HFFc6 (cell line): ENCODE measurements at regions not wholly inside any gene's neighbourhood (a gene's known extent, or its start where the extent isn't known, plus 50 kb on each side); places are given as distances from the start of the nearest gene placed in this dataset.

Source experiments
- DNase-seq: peaks from one replicate; pipeline ENCODE4 v3.0.0-alpha.2; 2018
- H3K27ac Mint-ChIP-seq: 2 replicates; pipeline ENCODE4 v1.8.0; 2020; ENCODE audit warnings: mild to moderate bottlenecking, mixed read lengths
- H3K27me3 Mint-ChIP-seq: 2 replicates; pipeline ENCODE4 v1.8.0; 2021; ENCODE audit warnings: mild to moderate bottlenecking, moderate library complexity, mixed read lengths; ENCODE audit not compliant: insufficient read depth
- H3K36me3 Mint-ChIP-seq: 2 replicates; pipeline ENCODE4 v1.8.0; 2021; ENCODE audit warnings: low read depth, mixed read lengths
- H3K4me1 Mint-ChIP-seq: 2 replicates; pipeline ENCODE4 v1.8.0; 2020; ENCODE audit warnings: low read depth, mixed read lengths
- H3K4me3 Mint-ChIP-seq: 2 replicates; pipeline ENCODE4 v1.8.0; 2020; ENCODE audit warnings: mild to moderate bottlenecking, moderate library complexity, mixed read lengths
- H3K9me3 Mint-ChIP-seq: 2 replicates; pipeline ENCODE4 v1.8.0; 2020; ENCODE audit warnings: mild to moderate bottlenecking, mixed read lengths
- TF ChIP-seq, protein P1 (sequence below): fragments of 200-600 bp; sonication (generic); IDR thresholded peaks from 2 replicates; pipeline ENCODE4 v1.5.0; 2021; ENCODE audit warnings: antibody characterized with exemption, mild to moderate bottlenecking

- H3K27ac Mint-ChIP-seq, result no peak overlapping the region
- no peaks in the 10 kb centered on the region for H3K9me3 Mint-ChIP-seq
- H3K27me3 Mint-ChIP-seq, result peaks cover 27% of the 10 kb centered on the region
- H3K4me1 Mint-ChIP-seq, result no peaks in the 10 kb centered on the region
- TF ChIP-seq, protein P1, sequence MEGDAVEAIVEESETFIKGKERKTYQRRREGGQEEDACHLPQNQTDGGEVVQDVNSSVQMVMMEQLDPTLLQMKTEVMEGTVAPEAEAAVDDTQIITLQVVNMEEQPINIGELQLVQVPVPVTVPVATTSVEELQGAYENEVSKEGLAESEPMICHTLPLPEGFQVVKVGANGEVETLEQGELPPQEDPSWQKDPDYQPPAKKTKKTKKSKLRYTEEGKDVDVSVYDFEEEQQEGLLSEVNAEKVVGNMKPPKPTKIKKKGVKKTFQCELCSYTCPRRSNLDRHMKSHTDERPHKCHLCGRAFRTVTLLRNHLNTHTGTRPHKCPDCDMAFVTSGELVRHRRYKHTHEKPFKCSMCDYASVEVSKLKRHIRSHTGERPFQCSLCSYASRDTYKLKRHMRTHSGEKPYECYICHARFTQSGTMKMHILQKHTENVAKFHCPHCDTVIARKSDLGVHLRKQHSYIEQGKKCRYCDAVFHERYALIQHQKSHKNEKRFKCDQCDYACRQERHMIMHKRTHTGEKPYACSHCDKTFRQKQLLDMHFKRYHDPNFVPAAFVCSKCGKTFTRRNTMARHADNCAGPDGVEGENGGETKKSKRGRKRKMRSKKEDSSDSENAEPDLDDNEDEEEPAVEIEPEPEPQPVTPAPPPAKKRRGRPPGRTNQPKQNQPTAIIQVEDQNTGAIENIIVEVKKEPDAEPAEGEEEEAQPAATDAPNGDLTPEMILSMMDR, result peak; percentile 77
- DNase-seq, result peak; percentile 30
- no peak overlapping the region for H3K4me3 Mint-ChIP-seq
- no peaks in the 10 kb centered on the region for H3K36me3 Mint-ChIP-seq
Observed at GRCh38 chr2:219836647-219837177, 209.3 kb downstream of the SLC4A3 start.

DNA sequence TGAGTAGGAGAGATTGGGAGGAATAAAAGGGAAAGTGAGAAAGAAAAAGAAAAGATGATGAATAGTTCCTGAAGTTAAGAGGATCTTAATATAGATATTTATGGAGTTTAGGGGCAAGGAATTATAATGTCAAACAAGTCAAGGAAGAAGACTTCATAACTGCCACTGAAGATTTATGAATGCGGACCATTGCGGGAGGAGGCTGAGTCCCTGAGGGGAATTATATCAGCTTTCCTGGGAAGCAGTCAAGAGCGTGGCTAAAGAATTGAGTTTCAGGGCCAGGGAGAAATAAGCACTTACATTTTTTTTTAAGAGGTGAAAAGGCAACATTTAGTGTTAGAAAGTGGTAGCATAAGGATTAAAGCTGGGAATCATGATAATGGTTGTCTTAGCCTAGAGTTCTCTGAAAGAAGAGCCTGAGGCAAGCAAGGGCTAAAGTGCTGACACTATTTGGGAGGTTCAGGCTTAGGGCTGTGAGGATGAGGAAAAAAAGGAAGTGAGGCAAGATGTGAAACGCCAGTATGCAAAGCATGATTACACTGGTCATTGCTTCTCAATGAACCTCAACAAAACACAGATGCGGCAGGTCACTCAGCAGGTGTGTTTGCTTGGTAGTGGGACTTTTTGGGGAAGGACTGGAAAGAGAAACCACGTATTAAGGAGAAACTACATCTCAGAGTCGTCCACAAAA is 217.1 kb downstream of the SLC4A3 start:
- H3K9me3 Mint-ChIP-seq, result no peaks in the 10 kb centered on the region
- H3K36me3 Mint-ChIP-seq, result no peaks in the 10 kb centered on the region
- H3K27ac Mint-ChIP-seq, result no peak overlapping the region
- H3K4me3 Mint-ChIP-seq, result no peak overlapping the region
- TF ChIP-seq, protein P1, result no peak
- DNase-seq, result no peak
- H3K4me1 Mint-ChIP-seq, result no peaks in the 10 kb centered on the region
- peaks cover 12% of the 10 kb centered on the region; the same call in 1 of the 2 replicates for H3K27me3 Mint-ChIP-seq

DNA sequence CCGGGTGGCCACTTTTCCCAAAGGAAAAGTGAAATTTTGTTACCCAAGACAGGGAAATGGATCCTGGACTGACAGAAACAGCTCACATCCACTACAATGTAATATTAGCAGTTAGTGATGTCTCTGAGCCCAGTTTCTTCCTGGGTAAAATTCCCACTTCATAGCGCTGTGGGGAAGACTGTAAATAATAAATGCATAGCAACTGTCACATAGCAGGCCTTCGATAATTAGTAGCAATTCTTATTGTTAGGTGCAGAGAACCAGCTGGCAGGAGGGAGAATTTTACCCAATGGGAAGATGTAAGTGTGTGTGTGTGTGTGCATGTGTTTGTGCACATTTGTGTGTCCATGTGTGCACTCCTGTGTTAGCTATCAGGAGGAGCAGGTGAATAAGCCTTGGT is 221.5 kb downstream of the SLC4A3 start:
- TF ChIP-seq, protein P1, result no peak
- DNase-seq, result no peak
- H3K27ac Mint-ChIP-seq, result no peak overlapping the region
- H3K4me1 Mint-ChIP-seq, result peaks cover 14% of the 10 kb centered on the region
- H3K27me3 Mint-ChIP-seq, result peaks cover 18% of the 10 kb centered on the region; the same call in 1 of the 2 replicates
- no peak overlapping the region for H3K4me3 Mint-ChIP-seq
- no peaks in the 10 kb centered on the region for H3K36me3 Mint-ChIP-seq
- H3K9me3 Mint-ChIP-seq, result no peaks in the 10 kb centered on the region

DNA sequence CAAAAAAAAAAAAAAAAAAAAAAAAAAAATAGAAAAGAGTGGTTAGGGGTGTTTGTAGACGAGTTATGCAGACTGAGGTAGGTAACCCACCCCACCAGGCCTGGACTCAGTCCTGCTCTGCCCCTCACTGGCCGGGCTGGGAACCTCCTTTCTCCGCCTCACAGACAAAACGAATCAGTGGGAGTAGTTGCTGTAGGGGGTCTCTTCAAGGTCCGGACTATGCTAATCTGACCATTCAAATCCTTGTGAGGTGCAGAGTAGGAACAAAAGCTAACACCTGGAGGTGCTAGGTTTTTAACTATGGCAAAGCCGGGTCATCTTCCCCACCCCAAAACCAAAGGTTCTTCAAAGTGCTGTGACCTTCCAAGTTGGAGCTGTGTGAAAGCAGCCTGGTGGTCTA is 223.7 kb downstream of the SLC4A3 start:
- TF ChIP-seq, protein P1, result no peak
- Mint-ChIP-seq H3K36me3 (no peaks in the 10 kb centered on the region), H3K4me1 (peaks cover 14% of the 10 kb centered on the region), H3K4me3 (no peak overlapping the region), H3K9me3 (no peaks in the 10 kb centered on the region), H3K27ac (no peak overlapping the region), H3K27me3 (peaks cover 24% of the 10 kb centered on the region; the same call in 1 of the 2 replicates)
- DNase-seq, result no peak

GRCh38 chr2:219851801-219852481 is 224.5 kb downstream of the SLC4A3 start:
- peak; percentile 47 for DNase-seq
- H3K9me3 Mint-ChIP-seq, result no peaks in the 10 kb centered on the region
- peaks cover 14% of the 10 kb centered on the region for H3K4me1 Mint-ChIP-seq
- H3K36me3 Mint-ChIP-seq, result no peaks in the 10 kb centered on the region
- peak overlapping the region; percentile 62 for H3K4me3 Mint-ChIP-seq
- H3K27ac Mint-ChIP-seq, result no peak overlapping the region
- peaks cover 24% of the 10 kb centered on the region; the same call in 1 of the 2 replicates for H3K27me3 Mint-ChIP-seq
- TF ChIP-seq, protein P1, result no peak
